ENCODE measurements at regions not wholly inside any gene's neighbourhood (a gene's known extent, or its start where the extent isn't known, plus 50 kb on each side); places are given as distances from the start of the nearest gene placed in this dataset.

GRCh38 chr2:109070290-109070689 is 58.7 kb upstream of the SH3RF3 start:
- DNase-seq, result no peak

- no peak for DNase-seq
Observed at GRCh38 chr2:109069331-109070194, 59.4 kb upstream of the SH3RF3 start.

GRCh38 chr2:109068811-109069210 is 60.2 kb upstream of the SH3RF3 start:
- DNase-seq, result no peak

GRCh38 chr2:109067631-109068125 is 61.3 kb upstream of the SH3RF3 start:
- no peak for DNase-seq

GRCh38 chr2:109066917-109067597 is 61.9 kb upstream of the SH3RF3 start:
- DNase-seq, result peak; percentile 70

- no peak for DNase-seq
Observed at GRCh38 chr2:109066501-109066900, 62.5 kb upstream of the SH3RF3 start.

- no peak for DNase-seq
Observed at GRCh38 chr2:109065391-109065734, 63.6 kb upstream of the SH3RF3 start.

- no peak for DNase-seq
Observed at GRCh38 chr2:109064660-109065390, 64.2 kb upstream of the SH3RF3 start.

- DNase-seq, result no peak
Observed at GRCh38 chr2:109062859-109063700, 65.9 kb upstream of the SH3RF3 start.

GRCh38 chr2:109062145-109062858 is 66.7 kb upstream of the SH3RF3 start:
- no peak for DNase-seq

GRCh38 chr2:109061736-109062135 is 67.3 kb upstream of the SH3RF3 start:
- no peak for DNase-seq

- no peak for DNase-seq
Observed at GRCh38 chr2:109060496-109060895, 68.5 kb upstream of the SH3RF3 start.

GRCh38 chr2:109059474-109060165 is 69.4 kb upstream of the SH3RF3 start:
- DNase-seq, result no peak

- no peak for DNase-seq
Observed at GRCh38 chr2:109058802-109059201, 69.8 kb upstream of the EDAR start.

GRCh38 chr2:109058191-109058632 is 69.2 kb upstream of the EDAR start:
- peak; percentile 39 for DNase-seq

- DNase-seq, result no peak
Observed at GRCh38 chr2:109057686-109058085, 68.7 kb upstream of the EDAR start.

- no peak for DNase-seq
Observed at GRCh38 chr2:109055435-109055834, 66.4 kb upstream of the EDAR start.

- no peak for DNase-seq
Observed at GRCh38 chr2:109054865-109055264, 65.8 kb upstream of the EDAR start.

GRCh38 chr2:109053716-109054115 is 64.7 kb upstream of the EDAR start:
- DNase-seq, result no peak

GRCh38 chr2:109052922-109053321 is 63.9 kb upstream of the EDAR start:
- DNase-seq, result no peak

- peak; percentile 99 for DNase-seq
Observed at GRCh38 chr2:109049022-109049421, 60.0 kb upstream of the EDAR start.
